NCI-H69 (cell line): ENCODE measurements at regions not wholly inside any gene's neighbourhood (a gene's known extent, or its start where the extent isn't known, plus 50 kb on each side); places are given as distances from the start of the nearest gene placed in this dataset.

Experiments
- DNase-seq: peaks from one replicate; lab custom pipeline; 2025; lab: John Stamatoyannopoulos, UW

DNA sequence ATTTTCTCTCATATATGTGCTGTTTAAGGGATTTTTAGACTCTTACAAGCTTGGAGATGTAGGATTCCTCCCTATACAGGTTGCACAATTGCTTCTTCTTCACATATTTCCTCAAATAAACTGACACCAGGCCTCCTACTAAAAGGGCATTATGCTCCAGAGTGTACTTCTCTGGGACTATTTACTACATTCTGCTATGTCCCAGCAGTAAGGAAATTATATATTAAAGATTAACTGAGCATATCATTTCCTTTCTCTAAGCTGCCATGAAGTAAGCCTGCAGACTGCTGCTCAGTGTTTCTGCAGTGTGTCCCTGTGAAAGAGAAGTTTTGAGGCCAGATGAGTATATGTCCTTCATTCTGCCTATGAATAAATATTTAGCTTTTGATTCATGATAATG lies 356.9 kb upstream of the NUDT12 start:
- no peak for DNase-seq

DNA sequence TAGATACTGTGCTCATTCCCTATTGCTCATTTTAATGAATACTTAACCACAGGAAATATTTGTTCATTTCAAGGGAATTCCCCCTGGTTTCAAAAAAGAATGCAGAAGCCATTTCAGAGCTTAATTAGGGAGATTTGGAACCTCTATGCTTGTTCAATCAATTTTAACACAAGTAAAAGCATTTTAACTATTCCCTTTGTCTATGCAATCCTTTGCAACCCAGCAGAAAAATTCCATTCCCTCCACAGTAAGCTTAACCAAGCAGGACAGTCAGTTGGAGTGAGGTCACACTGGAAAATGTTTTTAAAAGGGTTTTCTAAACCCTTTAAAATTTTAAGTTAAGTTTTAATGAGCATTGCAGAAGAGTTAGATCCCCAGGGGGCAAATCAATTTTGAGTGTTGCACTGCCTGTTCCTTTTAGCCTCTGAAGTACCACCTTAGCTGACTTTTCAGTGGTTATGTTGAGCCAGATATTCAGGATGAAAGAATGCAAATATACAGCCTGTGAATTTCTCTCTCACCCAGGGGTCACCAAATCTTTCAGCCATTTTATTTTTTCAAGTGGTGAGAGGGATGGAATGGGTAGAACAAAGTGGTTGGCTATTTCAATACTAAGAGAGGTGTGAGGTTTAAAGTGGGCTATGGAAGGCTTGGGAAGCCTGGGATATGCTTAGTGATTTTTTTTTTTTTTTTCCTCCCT lies 356.2 kb upstream of the NUDT12 start:
- peak; percentile 58 for DNase-seq

- DNase-seq, result no peak
Measured at GRCh38 chr5:103915081-103915480, 352.5 kb upstream of the NUDT12 start.

DNA sequence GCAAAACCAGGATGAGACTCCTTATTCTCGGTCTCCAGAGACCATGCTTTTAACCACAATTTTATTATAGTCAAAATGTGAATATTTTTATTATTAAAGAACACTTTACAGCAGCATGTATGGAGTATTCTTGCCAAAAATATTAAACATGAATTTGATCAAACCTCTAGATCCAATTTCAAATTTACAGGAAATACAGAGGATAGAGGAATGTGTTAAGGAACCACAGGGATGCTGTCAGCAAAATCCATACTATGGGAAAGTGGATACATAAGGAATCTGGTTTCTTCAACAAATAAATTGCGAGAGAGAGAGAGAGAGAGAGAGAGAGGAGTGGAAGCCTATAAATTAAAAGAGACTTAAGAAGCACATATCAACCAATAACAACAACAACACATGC lies 348.2 kb upstream of the NUDT12 start:
- DNase-seq, result no peak

DNA sequence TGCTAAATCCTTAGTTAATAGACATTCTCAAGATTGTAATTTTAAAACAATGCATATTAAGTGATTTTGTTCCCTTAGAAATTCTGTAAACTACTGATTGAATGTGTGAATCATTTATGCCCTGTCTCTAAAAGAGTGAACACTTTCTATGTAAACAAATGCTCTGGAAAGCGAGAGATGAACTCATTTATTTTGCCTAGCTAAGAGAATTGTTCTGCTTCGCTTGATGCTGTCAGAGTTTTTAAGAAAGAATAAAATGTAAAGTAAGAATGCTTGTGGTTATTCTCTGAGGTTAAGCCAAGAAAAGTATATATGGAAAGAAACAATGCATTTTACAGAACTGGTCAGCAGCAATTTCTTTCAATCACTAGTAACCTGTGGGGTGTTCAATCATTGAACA lies 347.4 kb upstream of the NUDT12 start:
- no peak for DNase-seq

DNA sequence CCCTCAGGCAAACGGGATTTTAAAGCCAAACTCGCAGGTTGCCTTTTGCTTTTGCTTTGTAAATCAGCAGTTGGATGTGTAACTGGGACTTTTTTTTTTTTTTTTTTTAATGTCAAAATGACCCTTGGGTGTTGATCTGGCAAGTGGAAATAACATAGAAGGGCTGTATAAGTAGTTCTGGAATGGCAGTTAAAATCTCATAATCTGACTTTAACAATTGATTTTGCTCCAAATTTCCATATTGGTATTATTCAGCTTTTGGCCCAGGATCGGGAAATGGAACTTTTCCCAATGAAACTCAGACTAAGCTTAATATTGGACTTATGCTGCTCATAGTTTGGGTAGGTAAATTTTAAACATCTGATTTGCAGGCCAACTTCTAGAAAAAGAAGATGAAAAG lies 346.8 kb upstream of the NUDT12 start:
- no peak for DNase-seq

DNA sequence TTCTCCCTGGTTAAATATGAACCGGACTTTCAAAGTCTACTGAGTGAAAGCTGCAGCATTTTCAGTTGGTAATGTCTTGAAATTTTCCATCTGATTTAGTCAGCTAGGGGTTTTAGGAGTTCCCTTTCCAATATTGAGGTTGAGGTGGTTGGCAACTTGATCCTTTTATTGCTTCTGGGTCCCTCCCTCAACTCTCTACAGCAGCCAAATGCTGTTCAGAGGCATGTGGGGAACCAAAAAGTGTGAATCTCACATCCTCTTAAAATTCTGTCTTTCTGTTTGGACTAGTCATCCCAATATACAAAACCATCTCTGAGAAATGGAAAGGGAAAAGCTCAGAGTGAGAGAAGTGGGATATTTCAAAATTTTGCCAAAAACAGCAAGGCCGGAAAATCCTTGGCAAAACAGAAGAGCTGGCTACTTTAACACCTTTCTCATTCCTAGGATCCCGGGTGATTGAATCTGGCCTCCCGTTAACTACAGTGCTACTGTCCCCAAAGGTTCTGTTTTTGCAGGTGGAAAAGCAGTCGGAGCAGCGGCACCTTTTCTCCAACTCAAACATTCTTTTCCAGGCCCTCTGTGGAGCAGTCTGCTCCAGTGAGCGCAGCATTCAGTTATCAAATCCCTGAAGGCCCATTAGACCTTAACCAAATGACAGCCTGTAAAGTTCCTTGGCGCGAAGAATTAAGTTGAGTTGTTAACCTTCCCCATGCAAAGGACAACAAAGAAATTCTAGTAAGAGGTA lies 345.9 kb upstream of the NUDT12 start:
- DNase-seq, result no peak

- no peak for DNase-seq
Measured at GRCh38 chr5:103907001-103907400, 344.4 kb upstream of the NUDT12 start.

GRCh38 chr5:103904651-103905050 lies 342.1 kb upstream of the NUDT12 start:
- no peak for DNase-seq

DNA sequence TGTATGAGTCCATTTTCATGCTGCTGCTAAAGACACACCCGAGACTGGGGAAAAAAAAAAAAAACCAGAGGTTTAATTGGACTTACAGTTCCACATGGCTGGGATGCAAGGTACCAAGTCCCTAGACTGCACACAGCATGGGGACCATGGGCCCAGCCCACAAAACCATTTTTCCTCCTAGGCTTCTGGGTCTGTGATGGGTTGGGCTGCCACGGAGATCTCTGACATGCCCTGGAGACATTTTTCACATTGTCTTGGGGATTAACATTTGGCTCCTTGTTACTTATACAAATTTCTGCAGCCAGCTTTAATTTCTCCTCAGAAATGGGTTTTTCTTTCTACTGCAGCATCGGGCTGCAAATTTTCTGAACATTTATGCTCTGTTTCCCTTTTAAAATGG lies 340.3 kb upstream of the NUDT12 start:
- DNase-seq, result no peak

DNA sequence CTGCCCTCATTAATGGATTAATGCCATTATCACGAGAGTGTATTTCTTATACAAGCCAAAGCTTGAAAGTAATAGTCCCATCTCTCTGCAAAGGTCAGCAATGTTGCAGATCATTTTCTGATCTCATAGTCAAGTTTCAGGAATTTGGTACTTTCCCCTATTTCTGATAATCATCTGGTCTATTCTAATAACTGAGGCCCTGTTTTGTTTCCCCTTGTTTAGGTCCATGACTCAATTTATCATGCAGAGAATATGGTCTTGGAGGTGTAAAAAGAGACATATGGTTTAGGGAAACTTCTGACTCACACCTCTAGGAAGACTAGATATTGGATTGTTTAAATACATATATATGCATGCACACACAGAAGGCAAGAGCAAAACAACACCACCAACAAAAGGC lies 339.3 kb upstream of the NUDT12 start:
- no peak for DNase-seq

GRCh38 chr5:103896593-103896992 lies 334.0 kb upstream of the NUDT12 start:
- DNase-seq, result peak; percentile 93

GRCh38 chr5:103895738-103896137 lies 333.1 kb upstream of the NUDT12 start:
- no peak for DNase-seq

DNA sequence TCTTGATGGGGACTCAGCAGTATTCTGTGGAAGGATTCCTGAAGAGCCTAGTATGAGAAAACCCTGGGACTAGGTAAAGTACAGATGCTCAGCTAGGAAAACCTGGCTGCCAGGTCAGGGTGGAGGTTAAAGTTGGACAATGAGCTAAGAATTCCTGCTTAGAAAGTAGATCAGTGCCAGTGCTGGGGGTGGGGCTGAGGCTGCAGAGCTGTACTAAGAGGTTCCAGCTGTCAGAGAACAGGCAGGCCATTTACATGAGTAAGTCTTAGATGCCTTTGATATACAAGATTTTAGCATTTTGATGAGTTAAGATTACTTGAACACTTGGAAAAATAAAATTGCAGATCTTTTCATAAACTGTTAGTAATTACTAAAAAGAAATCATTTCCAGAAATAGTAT lies 332.3 kb upstream of the NUDT12 start:
- DNase-seq, result peak; percentile 81

DNA sequence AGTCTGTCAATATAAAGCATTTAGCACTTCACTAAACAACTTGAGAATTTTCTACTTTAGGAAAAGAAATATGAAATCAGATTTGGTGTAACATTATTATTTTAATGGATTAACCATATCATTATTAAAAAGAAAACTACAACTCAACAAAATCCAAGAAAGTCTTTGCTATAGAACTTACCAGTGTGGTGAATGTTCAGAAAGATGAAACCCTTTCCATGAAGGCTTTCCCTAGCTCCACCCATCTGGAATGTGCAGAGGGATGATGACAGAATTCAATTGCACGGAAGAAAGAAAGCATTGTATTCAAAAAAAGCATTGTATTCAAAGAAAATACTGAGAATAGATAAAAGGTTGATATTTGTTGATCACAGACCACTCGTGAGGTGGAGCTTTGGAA lies 328.6 kb upstream of the NUDT12 start:
- peak; percentile 51 for DNase-seq

DNA sequence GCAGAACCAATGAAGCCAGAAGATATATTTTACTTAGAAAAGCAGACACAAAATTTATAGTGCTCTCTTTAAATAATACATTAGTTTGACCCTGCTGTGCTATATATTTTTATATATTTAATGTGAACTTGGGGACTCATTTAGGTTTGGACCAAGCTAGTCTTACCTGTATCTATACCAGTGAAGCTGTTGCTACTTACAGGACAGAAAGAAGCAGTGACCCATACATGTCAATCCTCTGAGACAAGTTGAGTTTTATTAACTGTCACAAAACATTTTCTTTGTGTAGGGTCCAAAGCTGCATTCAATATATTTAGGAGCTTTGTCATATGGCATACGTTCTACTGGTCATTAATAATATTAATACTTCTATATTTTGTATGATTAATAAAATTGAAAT lies 327.7 kb upstream of the NUDT12 start:
- no peak for DNase-seq

GRCh38 chr5:103889500-103890209 lies 327.1 kb upstream of the NUDT12 start:
- no peak for DNase-seq

GRCh38 chr5:103886826-103887225 lies 324.2 kb upstream of the NUDT12 start:
- no peak for DNase-seq

- DNase-seq, result no peak
Measured at GRCh38 chr5:103883143-103883542, 320.6 kb upstream of the NUDT12 start.

DNA sequence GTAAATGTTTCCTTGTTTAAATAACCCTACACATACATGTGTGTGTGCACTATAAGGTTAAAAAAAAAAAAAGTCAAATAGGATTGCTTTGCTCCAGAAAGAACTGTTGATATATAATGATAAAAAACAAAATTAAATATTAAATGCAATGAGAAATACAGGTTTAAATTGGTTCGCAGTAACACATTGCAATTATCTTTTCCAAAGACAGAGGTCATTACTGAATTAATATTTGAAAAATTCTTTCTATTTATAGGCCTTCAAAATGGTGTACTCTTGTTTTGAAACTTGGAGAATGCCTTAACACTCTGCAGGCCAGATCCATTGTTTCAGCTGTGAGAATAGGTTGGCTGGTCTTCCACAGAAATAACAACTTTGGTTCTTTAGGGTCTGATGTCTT lies 319.0 kb upstream of the NUDT12 start:
- no peak for DNase-seq

- DNase-seq, result no peak
Measured at GRCh38 chr5:103867857-103868598, 305.4 kb upstream of the NUDT12 start.

DNA sequence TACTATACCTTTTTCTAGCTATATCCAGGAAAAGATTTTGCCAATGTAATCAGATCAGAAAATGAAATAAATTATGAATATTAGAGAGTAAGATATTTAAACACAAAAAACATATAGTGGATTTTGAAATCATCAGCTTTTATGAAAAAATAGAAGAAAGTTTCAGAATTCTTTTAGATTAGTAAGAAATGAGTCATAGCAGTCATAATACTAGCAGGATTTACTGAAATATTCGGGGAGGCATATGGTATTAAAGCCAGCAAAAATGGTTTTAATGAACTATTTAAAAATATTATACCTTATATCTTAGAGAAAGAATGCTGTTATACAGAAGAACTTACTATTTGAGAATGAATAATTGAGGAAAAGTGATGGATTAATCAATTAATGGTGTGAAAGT lies 303.6 kb upstream of the NUDT12 start:
- DNase-seq, result no peak
